Stomach (tissue), 4 donors: ENCODE measurements at regions not wholly inside any gene's neighbourhood (a gene's known extent, or its start where the extent isn't known, plus 50 kb on each side); places are given as distances from the start of the nearest gene placed in this dataset.

Experiments
- POLR2A ChIP-seq, 4 donors: fragments of 450-650 bp; IDR thresholded peaks; one replicate each; pipeline ENCODE4 v1.6.1; 2016; ENCODE audit warnings: antibody characterized with exemption in 4 of 4, control low read depth in 2 of 4, mild to moderate bottlenecking in 1 of 4, moderate library complexity in 1 of 4
- POLR2AphosphoS5 ChIP-seq, 3 donors: sonication (generic); formaldehyde crosslinking; IDR thresholded peaks; one replicate each; pipeline ENCODE4 v1.6.1; 2016; ENCODE audit warnings: antibody characterized with exemption in 3 of 3
- TF ChIP-seq, protein P1 (sequence below), 7 experiments: fragments of 450-650 bp in 4 of 7; fragments of 200-600 bp in 3 of 7; sonication (generic) in 3 of 7; IDR thresholded peaks; one replicate each; pipeline ENCODE4 v1.5.1; 2016 to 2019; ENCODE audit warnings: antibody characterized with exemption in 7 of 7, control low read depth in 2 of 7, mild to moderate bottlenecking in 1 of 7

DNA sequence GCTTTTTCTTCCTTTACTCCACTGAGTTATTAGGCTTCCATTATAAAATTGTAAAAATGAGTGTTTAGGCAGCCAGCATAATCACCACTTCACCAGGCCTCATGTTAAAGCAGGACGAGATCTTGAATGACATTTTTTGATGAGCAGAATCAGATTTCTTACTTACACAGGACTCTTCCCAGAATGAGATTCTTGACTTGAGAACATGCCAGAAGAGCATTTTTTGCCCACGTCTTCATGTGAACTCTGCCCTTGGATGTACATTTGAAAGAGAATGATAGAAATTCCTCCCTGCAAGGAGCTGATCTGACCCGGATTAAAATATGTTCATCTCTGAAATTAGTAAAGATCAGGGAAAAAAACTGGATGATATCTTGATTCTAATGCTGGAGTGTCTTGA, 212.1 kb upstream of the ADRA1B start:
- TF ChIP-seq, protein P1, sequence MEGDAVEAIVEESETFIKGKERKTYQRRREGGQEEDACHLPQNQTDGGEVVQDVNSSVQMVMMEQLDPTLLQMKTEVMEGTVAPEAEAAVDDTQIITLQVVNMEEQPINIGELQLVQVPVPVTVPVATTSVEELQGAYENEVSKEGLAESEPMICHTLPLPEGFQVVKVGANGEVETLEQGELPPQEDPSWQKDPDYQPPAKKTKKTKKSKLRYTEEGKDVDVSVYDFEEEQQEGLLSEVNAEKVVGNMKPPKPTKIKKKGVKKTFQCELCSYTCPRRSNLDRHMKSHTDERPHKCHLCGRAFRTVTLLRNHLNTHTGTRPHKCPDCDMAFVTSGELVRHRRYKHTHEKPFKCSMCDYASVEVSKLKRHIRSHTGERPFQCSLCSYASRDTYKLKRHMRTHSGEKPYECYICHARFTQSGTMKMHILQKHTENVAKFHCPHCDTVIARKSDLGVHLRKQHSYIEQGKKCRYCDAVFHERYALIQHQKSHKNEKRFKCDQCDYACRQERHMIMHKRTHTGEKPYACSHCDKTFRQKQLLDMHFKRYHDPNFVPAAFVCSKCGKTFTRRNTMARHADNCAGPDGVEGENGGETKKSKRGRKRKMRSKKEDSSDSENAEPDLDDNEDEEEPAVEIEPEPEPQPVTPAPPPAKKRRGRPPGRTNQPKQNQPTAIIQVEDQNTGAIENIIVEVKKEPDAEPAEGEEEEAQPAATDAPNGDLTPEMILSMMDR (IDR thresholded peaks at IDR 0.05): no peak
- no peak for TF ChIP-seq POLR2A (IDR thresholded peaks at IDR 0.05)
- no peak for TF ChIP-seq POLR2AphosphoS5 (IDR thresholded peaks at IDR 0.05)
